ENCODE measurements at regions not wholly inside any gene's neighbourhood (a gene's known extent, or its start where the extent isn't known, plus 50 kb on each side); places are given as distances from the start of the nearest gene placed in this dataset.

- in situ Hi-C loops (cut with MboI; ENCODE audit: low pct_unique_long_range_greater_than_20kb, low sequenced_read_pairs), result no loop called here
- DNase-seq, result no peak
Observed at GRCh38 chr11:10945196-10945595, 87.3 kb upstream of the ZBED5 start.

DNA sequence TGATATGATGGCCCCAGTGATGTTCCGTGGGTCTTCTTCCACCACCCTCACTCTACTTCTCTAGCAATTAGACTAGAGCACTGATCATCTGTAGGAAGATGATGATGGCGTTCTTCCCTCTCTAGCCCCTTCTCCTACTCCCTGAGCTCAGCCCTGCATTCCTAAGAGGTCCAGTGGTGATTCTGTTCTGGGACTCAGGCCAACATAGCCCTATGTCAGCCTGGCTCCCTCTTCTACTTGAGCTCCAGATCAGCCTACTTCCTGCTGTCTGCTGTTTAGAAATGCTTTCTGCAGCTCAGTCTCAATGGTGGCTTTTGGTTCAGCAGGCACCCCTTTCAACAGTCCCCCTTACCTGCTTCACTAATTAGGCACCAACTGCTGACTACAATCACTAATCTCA, 86.1 kb upstream of the ZBED5 start:
- in situ Hi-C loops (cut with MboI; ENCODE audit: low pct_unique_long_range_greater_than_20kb, low sequenced_read_pairs), result no loop called here

DNA sequence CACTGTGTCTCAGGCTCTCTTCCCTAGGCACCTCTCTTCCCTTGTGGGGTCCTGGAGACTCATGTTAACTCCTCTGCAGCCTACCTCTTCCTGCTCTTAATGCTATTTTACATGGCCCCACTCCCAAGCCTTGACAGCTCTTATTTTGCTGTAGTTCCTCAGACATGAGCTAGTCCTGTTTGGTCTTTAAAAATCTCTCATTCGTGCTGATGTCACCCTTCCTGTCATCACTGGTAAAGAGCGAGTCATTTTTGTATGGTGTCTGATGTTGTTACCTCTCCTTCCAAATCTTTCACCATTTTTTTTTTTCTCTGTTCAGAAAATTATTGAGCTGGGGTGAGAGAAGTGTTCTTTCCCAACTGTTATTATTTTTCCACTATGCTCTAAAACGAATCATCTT, 84.8 kb upstream of the ZBED5 start:
- in situ Hi-C loops (cut with MboI; ENCODE audit: low pct_unique_long_range_greater_than_20kb, low sequenced_read_pairs), result no loop called here
- no peak for DNase-seq

More for the DNA sequence above, 86.1 kb upstream of the ZBED5 start:
- no peak for DNase-seq

- in situ Hi-C loops (cut with MboI; ENCODE audit: low pct_unique_long_range_greater_than_20kb, low sequenced_read_pairs), result no loop called here
- no peak for DNase-seq
Observed at GRCh38 chr11:10941871-10942270, 84.0 kb upstream of the ZBED5 start.

DNA sequence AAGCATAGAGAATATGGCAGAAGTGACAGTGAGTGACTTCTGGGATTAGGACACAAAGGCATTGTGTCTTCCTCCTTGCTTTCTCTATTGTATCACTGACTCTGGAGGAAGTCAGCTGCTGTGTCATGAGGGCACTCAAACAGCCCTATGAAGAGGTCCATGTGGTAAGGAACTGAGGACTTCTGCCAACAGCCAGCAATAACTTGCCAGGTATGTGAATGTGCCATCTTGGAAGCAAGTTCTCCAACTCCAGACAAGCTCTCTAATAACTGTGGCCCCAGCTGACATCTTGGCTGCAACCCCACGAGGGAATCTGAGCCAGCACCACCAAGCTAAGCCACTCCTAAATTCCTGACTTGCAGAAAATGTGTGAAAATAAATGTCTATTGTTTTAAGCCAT, 83.6 kb upstream of the ZBED5 start:
- no peak for DNase-seq
- in situ Hi-C loops (cut with MboI; ENCODE audit: low pct_unique_long_range_greater_than_20kb, low sequenced_read_pairs), result no loop called here

DNA sequence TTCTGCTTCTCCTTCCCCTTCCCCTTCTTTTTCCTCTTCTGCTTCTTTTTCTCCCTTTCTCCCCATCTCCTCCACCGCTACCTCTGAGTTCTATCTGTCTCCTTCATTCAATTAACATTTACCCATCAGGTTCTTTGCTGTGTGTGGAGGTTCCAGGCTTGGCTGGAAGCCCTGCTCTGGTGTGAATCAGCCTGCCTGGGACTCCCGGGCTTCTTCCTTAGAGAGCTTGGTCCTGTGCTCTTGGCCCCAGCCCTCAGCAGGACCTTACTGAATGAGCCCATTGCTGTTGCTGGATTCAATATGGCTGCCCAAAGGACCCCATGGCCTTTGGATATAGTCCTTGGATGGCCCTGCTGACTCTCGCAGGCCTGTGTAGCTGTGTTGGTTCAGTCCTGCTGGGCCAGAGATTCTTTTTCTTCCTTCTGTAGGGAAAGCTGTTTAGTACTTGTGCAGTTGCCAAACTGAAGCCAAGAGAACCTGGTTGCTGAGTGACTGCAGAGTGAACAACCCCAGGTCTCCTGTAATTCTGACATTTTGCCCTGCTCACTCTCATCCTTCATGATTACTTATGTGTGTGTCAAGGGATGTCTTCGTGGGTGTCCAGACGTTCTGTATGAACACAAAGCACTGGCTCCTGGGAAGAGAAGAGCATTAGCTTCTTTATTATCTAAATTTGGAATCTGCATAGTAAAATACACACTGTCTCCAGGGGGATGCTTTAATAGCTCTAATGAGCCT, 81.0 kb upstream of the ZBED5 start:
- DNase-seq, result no peak
- in situ Hi-C loops (cut with MboI; ENCODE audit: low pct_unique_long_range_greater_than_20kb, low sequenced_read_pairs), result no loop called here

DNA sequence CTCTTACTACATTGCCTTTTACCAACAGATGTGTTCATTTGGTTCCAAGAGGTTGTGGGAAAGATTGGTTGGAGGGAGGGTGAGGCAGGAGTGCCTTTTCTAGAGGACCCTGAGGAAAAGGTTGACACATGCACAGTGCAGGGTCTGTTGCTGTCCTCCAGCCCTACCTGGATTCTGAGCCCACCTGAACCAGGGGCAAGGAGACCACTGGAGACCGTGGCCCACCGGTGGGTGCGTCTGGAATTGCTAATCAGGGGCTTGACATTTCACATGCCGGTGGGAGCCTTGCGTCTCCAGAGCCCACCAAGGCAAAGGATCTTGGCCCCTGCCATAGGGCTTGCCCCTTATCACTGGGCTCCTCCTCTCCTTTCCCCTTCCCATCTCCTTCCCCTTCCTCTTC, 80.4 kb upstream of the ZBED5 start:
- in situ Hi-C loops (cut with MboI; ENCODE audit: low pct_unique_long_range_greater_than_20kb, low sequenced_read_pairs), result no loop called here
- DNase-seq, result no peak

GRCh38 chr11:10937385-10937771, 79.5 kb upstream of the ZBED5 start:
- in situ Hi-C loops (cut with MboI; ENCODE audit: low pct_unique_long_range_greater_than_20kb, low sequenced_read_pairs), result no loop called here
- no peak for DNase-seq

GRCh38 chr11:10936626-10937384, 79.0 kb upstream of the ZBED5 start:
- in situ Hi-C loops (cut with MboI; ENCODE audit: low pct_unique_long_range_greater_than_20kb, low sequenced_read_pairs), result no loop called here
- DNase-seq, result no peak

- in situ Hi-C loops (cut with MboI; ENCODE audit: low pct_unique_long_range_greater_than_20kb, low sequenced_read_pairs), result no loop called here
- no peak for DNase-seq
Observed at GRCh38 chr11:10935015-10935559, 77.2 kb upstream of the ZBED5 start.

DNA sequence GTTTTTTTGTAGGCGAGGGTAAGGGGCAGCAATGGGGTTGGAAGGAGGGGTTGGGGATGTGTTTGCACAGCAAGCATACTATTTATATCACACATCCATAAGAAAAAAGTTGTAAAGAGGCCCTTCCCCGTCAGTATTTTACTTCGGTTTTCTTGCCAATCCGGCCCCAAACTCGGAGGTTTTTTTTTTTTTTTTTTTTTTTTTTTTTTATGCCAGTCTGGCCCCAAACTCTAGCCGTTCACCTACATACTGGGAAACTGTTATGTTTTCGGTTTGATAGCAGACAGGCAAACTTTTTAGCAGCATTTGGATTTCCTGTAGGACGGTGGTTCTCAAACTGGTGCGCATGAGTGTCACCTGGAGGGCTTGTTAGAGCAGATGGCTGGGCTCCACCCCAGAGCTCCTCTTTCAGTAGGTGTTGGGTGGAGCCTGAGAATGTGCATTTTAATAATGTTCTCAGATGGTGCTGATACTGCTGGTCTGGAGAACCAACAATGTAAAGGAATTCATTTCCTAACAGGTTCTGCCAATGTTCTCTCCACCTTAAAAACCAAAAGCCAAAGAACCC, 76.5 kb upstream of the ZBED5 start:
- in situ Hi-C loops (cut with MboI; ENCODE audit: low pct_unique_long_range_greater_than_20kb, low sequenced_read_pairs), result no loop called here
- DNase-seq, result no peak

GRCh38 chr11:10933455-10934292, 75.8 kb upstream of the ZBED5 start:
- in situ Hi-C loops (cut with MboI; ENCODE audit: low pct_unique_long_range_greater_than_20kb, low sequenced_read_pairs), result no loop called here
- peak; percentile 90 for DNase-seq

DNA sequence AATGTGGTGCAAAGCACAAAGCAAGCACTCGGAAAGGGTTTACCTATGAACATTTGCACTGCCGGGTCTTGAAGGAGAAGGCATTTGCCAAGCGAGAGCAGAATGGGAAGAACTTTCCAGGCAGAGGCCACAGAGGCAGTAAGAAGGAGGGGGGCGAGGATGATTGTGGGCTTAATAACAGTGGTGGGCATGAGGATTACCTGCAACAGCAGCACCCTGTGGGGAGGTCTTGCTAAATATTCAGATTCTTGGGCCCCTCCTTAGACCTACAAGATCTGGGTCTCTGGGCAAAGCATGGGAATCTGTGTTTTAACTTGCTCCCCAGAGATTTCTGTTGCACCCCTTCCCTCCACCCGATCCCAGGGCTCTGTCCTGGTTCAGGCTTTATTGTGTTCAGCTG, 75.1 kb upstream of the ZBED5 start:
- in situ Hi-C loops (cut with MboI; ENCODE audit: low pct_unique_long_range_greater_than_20kb, low sequenced_read_pairs), result no loop called here

DNA sequence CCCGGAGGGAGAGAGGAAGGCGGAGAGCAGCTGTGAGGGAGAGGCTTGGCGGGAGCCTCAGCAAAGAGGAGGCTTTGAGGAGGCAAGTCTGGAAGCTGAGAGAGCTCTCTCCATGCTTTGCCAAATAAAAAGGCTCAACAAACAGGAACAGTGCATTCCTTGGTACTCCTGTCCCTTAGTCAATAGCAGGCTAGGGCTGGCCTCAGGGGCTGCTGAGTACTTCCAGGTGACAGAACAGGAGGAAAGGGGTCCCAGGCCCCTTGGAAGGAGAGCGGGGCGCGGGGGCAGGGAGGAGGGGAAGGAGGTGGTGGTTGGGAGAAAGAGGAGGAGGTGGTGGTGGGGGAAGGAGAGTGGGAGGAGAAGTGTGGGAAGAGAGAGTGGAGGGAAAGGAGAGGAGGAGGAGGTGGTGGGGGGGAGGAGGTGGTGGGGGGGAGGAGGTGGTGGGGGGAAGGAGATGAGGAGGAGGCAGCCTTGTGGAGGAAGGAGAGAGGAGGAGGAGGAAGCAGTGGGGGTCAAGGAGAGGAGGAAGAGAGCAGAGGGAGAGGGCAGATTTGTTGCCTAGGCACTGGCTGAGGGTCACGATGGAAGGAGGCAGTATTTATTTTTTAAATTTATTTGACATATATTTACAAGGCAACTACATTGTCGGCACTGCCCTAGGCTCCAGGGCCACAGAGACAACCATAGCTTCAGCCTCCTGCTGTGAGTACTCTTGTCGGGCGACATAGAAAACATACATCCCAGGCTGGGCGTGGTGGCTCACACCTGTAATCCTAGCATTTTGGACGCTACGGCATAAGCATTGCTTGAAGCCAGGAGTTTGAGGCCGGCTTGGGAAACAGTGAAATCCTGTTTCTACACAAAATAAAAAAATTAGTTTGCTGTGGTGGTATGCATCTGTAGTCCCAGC, 74.2 kb upstream of the ZBED5 start:
- no peak for DNase-seq
- in situ Hi-C loops (cut with MboI; ENCODE audit: low pct_unique_long_range_greater_than_20kb, low sequenced_read_pairs), result no loop called here

More for the DNA sequence above, 75.1 kb upstream of the ZBED5 start:
- DNase-seq, result no peak

DNA sequence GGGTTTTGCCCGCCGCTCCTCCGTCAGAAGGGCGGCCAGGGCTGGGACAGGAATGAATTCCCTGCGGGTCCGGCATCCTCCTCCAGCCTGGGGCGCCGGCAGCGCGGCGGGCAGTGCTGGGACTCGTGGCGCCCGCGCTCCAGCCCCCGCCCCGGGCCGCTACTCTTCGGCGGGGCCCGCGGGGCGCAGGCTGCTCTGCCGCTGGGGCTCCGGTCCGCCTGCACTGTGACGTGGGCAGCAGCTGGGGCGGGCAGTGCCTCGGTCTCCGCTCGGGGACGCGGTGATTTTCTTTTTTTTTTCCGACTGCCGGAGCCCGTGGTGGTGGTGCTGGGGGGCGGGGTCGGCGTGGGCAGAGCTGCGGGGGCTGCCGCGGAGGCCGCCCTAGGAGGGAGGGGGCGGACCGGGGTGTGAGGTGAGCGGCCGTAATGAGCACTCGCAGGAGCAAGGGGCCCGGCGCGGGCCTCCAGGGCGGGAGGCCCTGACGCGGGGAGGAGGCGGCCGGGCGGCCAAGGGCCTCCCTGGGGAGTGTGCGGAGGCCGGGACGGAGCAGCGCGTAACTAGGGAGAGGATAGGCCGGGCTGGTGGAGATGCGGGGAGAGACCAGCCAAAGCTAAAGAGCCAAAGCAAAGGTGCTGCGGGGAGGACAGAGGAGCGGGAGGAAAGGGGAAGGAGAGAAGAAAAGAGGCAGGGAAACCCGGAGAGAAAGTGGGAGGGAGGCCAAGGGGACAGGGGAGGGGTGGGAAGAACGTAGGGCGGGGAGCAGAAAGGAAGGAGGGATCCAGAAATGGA, 73.3 kb upstream of the ZBED5 start:
- peak; percentile 71 for DNase-seq
- in situ Hi-C loops (cut with MboI; ENCODE audit: low pct_unique_long_range_greater_than_20kb, low sequenced_read_pairs), result no loop called here

- in situ Hi-C loops (cut with MboI; ENCODE audit: low pct_unique_long_range_greater_than_20kb, low sequenced_read_pairs), result no loop called here
- DNase-seq, result peak; percentile 54
Observed at GRCh38 chr11:10930224-10930971, 72.5 kb upstream of the ZBED5 start.

- in situ Hi-C loops (cut with MboI; ENCODE audit: low pct_unique_long_range_greater_than_20kb, low sequenced_read_pairs), result no loop called here
- no peak for DNase-seq
Observed at GRCh38 chr11:10927538-10927937, 69.7 kb upstream of the ZBED5 start.
